Large intestine (tissue), 3 donors: ENCODE measurements at regions not wholly inside any gene's neighbourhood (a gene's known extent, or its start where the extent isn't known, plus 50 kb on each side); places are given as distances from the start of the nearest gene placed in this dataset.
"Not testable (repeated sequence)": the region's sequence is repeated elsewhere in the genome, so short reads cannot be mapped to it uniquely, and the experiment has no call there.

Experiments
- DNase-seq, 2 donors: peaks; one replicate each; pipeline versions ENCODE4 v3.0.0 to v3.0.0-alpha.2; 2013
- H3K27ac ChIP-seq: one replicate; pipeline ENCODE4 v1.5.1; 2013; ENCODE audit warnings: low read length
- H3K27me3 ChIP-seq: 2 replicates; pipeline ENCODE4 v1.6.1; 2013; ENCODE audit warnings: low read length; ENCODE audit not compliant: control insufficient read depth, insufficient read depth
- H3K36me3 ChIP-seq: 2 replicates; pipeline ENCODE4 v1.6.1; 2013; ENCODE audit warnings: low read length; ENCODE audit not compliant: control insufficient read depth, insufficient read depth
- H3K4me1 ChIP-seq: one replicate; pipeline ENCODE4 v1.6.1; 2013; ENCODE audit warnings: low read length; ENCODE audit not compliant: control insufficient read depth, insufficient read depth
- H3K4me3 ChIP-seq: one replicate; pipeline ENCODE4 v1.5.1; 2013; ENCODE audit warnings: low read length
- H3K9me3 ChIP-seq: one replicate; pipeline ENCODE4 v1.6.1; 2013; ENCODE audit warnings: mild to moderate bottlenecking, low read depth, low read length, moderate library complexity; ENCODE audit not compliant: control insufficient read depth
- WGBS: methylation state at CpG from one replicate; pipeline ENCODE4 v1.1.5; 2013; ENCODE audit warnings: low lambda C conversion rate; ENCODE audit not compliant: insufficient coverage; 5-methylcytosine and 5-hydroxymethylcytosine counted together

DNA sequence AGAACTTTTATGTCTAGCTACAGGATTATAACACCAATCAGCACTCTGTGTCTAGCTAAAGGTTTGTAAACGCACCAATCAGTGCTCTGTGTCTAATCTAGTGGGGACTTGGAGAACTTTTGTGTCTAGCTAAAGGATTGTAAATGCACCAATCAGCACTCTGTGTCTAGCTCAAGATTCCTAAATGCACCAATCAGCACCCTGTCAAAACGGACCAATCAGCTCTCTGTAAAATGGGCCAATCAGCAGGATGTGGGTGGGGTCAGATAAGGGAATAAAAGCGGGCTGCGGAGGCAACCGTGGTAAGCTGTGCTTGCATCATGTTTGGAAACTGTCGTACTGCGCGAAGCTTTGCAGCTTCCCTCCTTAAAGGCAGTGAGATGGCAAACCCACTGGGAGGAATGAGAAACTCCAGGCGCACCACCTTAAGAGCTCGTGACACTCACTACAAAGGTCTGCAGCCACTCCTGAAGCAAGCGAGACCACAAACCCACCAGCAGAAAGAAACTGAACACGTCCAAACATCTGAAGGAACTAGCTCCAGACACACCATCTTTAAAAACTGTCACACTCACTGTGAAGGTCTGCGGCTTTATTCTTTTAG, 112.1 kb upstream of the DUSP22 start:
- not testable (repeated sequence) for DNase-seq, H3K27me3 ChIP-seq, H3K36me3 ChIP-seq, H3K4me1 ChIP-seq, H3K4me3 ChIP-seq, H3K9me3 ChIP-seq, H3K27ac ChIP-seq
- no CpG with 5 or more reads among the region's 13 CpGs for whole genome bisulfite sequencing

DNA sequence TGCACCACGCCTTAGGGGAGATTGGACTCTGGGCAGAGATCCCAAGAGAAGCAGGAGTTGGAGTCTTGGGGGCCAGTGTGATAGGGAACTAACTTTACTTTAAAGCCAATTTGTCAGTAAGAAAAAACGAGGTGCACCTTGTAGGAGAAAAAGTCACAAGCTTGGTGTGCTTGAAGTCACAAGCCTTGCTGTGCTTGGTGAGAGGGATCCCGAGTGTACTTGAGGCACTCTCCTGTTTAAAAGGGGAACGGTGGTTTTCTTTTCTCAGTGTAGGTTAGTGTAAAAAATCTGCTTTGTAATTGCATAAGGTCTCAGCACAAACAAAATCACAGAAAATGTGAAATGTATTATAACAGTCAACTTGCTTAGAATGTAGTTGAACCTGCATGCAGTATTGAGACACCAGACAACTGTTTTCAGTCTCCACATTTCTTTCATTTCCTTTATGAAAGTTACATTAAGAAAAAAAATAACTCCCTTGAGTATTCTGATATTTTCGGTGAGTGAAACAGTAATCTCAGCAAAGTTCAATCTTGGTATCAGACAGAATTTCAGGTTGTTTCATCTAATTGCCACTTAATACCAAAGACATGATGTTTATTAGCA, 111.1 kb upstream of the DUSP22 start:
- H3K4me1 ChIP-seq: peaks cover 5% of the 10 kb centered on the region
- H3K36me3 ChIP-seq: no peaks in the 10 kb centered on the region
- no peak for DNase-seq
- no peaks in the 10 kb centered on the region for H3K27me3 ChIP-seq
- no peak overlapping the region for H3K4me3 ChIP-seq
- no peak overlapping the region for H3K27ac ChIP-seq
- peaks cover 7% of the 10 kb centered on the region for H3K9me3 ChIP-seq
- WGBS: 80% methylated on average over 2 of the region's 5 CpGs

DNA sequence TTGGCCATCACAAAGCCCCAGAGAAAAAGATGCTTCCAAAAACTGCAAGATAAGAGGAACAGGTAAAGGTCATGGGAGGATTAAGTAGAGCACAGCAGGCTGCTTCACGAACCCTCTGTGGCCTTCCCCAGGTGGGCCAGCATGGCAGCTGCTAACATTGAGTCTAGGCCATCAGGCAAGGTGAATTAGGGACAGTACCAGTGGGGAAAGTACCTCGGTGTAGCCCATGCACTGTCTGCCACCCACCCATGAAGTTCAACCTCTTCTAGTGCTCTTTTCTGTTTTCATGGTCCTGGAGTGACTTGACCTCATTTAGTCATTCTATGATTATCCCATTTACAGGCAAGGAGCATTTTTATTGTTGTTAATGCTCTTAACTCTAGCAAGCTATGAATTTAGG, 108.6 kb upstream of the DUSP22 start:
- H3K27me3 ChIP-seq: no peaks in the 10 kb centered on the region
- peaks cover 7% of the 10 kb centered on the region for H3K9me3 ChIP-seq
- no peaks in the 10 kb centered on the region for H3K36me3 ChIP-seq
- H3K27ac ChIP-seq: no peak overlapping the region
- no peak overlapping the region for H3K4me3 ChIP-seq
- WGBS: no CpG with 5 or more reads among the region's 2 CpGs
- no peak for DNase-seq
- peaks cover 7% of the 10 kb centered on the region for H3K4me1 ChIP-seq

DNA sequence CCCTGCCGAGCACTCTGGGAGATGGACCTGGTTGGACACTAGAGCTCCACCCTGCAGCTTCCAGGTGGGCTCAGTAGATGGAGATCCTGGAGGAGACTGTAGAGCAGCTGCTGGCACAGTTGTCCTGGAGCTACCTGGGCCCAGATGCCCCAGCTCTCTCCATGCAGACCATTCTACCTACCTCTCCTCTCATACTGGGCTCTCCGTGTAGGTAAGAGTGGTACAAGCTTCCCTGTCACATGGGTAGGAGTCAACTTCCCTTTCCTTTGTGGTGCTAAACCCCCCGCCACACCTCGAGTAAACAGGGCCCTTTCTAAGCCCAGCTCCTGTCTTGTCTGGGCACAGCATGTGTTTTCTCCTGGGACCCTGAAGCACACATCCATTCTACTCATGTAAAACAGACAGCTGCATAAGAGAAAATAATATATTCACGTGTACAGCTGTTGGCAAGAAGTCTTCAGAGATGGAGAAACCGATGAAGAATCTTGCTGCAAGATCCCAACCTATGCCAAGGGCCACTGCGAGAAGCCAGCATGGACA, 108.1 kb upstream of the DUSP22 start:
- Histone ChIP-seq H3K4me1 (peaks cover 7% of the 10 kb centered on the region), H3K27me3 (no peaks in the 10 kb centered on the region), H3K36me3 (no peaks in the 10 kb centered on the region), H3K4me3 (no peak overlapping the region), H3K27ac (no peak overlapping the region), H3K9me3 (peaks cover 7% of the 10 kb centered on the region)
- DNase-seq: no peak
- 100% methylated on average over 1 of the region's 7 CpGs for WGBS

DNA sequence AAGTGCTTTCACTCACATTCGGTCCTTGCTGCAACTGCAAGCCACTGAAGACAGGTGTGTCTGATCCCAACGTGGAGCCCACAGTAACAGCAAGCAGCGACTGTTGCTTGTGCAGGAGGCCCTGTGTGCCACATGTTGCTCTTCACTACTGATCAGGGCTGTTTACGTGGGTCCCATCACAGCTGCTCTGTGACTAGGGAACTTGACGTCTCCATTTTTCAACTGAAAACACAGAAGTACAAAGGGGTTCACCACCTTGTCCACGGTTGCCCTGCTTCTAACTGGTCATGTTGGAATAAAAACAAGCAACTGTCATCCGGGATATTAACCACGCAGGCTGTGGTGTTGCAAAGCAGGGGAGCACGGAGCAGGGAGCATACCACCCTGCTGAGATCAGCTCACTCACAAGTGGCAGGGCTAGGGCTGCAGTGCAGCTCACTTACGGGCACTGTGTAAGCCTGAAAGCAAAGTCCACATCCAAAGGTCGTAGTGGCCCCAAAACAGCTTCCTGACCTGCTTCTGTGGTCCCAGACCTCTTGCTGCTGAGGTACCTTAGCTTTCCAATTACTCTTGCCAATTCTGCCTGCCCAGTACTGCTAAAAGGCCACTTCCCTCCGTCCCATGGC, 105.8 kb upstream of the DUSP22 start:
- H3K27ac ChIP-seq: no peak overlapping the region
- WGBS: 100% methylated on average over 1 of the region's 12 CpGs
- H3K4me3 ChIP-seq: no peak overlapping the region
- H3K9me3 ChIP-seq: no peaks in the 10 kb centered on the region
- peaks cover 7% of the 10 kb centered on the region for H3K4me1 ChIP-seq
- no peaks in the 10 kb centered on the region for H3K36me3 ChIP-seq
- peak in 1 of 2 donors; percentile 36 for DNase-seq
- no peaks in the 10 kb centered on the region for H3K27me3 ChIP-seq

DNA sequence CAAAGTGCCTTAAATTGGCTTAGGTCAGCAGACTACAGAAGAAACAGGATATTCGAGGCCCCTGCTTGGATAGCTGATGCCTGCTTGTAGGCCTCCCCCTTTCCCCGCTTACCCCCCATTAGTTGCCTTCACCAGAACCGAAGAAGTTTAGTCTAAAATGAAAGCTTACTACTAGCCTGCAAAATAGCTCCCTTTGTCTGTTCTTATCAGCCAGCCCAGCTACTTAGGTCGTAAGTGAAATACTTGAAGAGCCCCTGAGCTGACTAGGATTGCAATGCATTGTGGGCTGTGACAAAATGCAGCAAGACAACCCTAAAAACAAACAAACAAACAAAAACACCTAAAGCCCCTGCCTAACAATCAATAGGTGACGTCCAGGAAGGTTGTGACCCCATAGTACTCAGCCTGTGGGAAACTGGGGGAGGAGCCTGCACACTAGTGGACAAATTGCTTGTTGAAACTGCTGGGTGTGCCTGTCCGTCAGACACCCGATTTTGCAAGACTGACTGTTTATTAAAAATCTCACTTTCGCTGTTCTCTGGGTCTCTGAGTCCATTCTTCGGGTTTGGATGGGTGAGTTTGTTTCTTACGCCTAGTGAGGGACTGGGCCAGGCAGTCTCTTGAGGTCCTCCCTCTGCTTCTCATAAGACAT, 105.0 kb upstream of the DUSP22 start:
- WGBS: no CpG with 5 or more reads among the region's 10 CpGs
- no peaks in the 10 kb centered on the region for H3K27me3 ChIP-seq
- H3K27ac ChIP-seq: no peak overlapping the region

DNA sequence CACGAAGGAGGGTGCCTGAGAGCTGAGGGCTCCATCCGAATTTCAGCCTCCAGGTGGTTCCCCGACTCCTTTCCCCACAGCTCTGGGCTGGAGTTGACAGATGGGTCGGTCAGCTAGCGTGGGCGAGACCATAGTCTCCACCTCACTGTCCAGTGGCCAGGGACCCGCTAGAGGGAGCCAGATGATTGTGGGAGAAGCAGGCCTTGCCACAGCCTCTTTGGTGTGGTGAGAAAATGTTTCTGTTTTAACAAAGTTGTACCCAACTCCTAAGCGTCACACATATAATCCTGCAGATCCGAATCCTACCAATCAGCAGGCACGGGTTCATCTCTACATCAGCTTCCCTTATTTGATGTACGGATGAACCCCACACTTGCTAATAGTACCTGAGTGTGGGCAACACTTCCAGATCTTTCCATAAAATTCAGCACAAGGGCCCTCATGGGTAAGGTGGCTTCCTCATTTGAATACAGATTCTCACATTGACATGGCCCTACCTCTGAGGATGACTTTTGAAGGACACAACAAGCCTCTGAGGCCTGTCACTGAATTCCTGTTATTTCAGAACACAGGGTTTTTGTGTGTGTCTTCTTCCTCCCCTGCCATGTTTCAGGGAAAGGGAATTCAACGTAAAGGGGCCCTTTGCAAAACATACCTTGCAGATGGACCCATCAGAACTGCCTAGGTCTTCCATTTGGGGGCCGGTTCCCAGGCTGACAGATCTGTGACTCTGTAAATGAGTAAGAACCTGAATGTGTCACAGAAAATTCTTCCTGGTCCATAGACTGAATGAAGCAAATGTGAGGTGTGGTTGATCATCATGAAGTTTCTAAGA, 103.2 kb upstream of the DUSP22 start:
- no CpG with 5 or more reads among the region's 13 CpGs for WGBS
- Histone ChIP-seq H3K9me3 (no peaks in the 10 kb centered on the region), H3K36me3 (no peaks in the 10 kb centered on the region), H3K4me1 (peaks cover 7% of the 10 kb centered on the region), H3K27ac (no peak overlapping the region), H3K27me3 (no peaks in the 10 kb centered on the region), H3K4me3 (no peak overlapping the region)
- peak; percentile 51 to 61 for DNase-seq

More for the DNA sequence above, 105.0 kb upstream of the DUSP22 start:
- Histone ChIP-seq H3K9me3 (no peaks in the 10 kb centered on the region), H3K36me3 (no peaks in the 10 kb centered on the region), H3K4me3 (no peak overlapping the region), H3K4me1 (peaks cover 7% of the 10 kb centered on the region)
- peak in 1 of 2 donors; percentile 25 for DNase-seq

DNA sequence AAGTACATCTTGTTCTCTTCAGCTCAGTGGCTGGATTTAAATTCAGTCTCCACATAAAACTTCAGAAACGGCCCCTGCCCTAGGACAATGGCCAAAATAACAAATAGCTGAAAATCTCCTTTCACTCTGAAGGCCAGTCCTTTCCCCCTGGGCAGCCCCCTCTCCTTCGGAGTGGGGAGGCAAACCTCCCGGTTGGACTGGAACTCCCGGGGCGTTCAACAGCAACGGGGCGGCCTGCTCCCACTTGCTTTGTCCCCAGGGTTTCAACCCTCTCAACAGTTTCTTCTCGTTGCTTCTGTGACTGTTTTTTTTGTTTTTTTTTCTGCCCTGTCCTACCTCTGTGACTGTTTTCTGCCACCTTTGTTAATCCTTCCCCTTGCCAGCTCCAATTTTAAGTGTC, 102.6 kb upstream of the DUSP22 start:
- no CpG with 5 or more reads among the region's 8 CpGs for WGBS
- H3K27me3 ChIP-seq: no peaks in the 10 kb centered on the region

DNA sequence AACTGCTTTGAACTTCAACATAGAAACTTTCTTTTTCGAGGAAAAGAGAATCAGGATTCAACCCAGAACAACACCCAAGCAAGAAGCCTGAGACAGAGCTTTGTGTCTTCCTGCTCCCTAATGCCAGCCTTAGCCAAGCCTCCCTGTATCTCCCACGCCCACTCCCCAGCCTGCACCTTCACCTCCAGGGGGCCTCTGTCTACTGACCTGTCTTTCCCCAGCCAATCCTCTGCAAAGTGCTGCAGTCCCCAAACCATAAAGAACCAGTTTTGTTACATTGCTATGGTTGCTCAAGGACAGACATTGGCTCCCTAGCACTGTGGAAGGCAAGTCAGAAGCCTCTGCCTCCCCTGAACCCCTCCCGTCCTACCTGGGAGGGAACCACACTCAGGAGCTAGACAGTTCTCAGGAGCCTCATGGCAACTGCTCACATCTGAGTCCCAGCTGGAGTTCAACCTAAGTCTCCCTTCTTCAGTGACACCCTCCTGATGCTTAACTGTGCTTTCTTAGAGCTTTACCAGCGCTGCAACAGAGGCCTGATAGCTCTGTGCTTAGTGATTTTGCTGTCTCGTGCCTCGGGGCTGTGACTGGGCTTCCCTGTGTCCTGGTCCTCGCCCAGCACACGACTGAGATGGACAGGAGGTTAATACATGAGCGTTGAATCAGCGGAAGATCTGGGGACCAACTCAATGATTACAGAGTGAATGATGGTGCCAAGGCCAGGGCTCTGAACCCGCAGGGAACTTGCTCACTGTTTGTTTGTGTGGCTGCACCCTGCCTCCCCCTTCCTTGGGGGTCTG, 101.5 kb upstream of the DUSP22 start:
- Histone ChIP-seq H3K4me3 (no peak overlapping the region), H3K36me3 (no peaks in the 10 kb centered on the region), H3K27ac (no peak overlapping the region), H3K27me3 (no peaks in the 10 kb centered on the region), H3K4me1 (peaks cover 6% of the 10 kb centered on the region), H3K9me3 (no peaks in the 10 kb centered on the region)
- DNase-seq: no peak
- 80% methylated on average over 1 of the region's 11 CpGs for WGBS

More for the DNA sequence above, 102.6 kb upstream of the DUSP22 start:
- Histone ChIP-seq H3K36me3 (no peaks in the 10 kb centered on the region), H3K27ac (no peak overlapping the region), H3K9me3 (no peaks in the 10 kb centered on the region), H3K4me3 (no peak overlapping the region), H3K4me1 (peaks cover 7% of the 10 kb centered on the region)
- no peak for DNase-seq
